Heart left ventricle (tissue), 16 donors: ENCODE measurements at regions not wholly inside any gene's neighbourhood (a gene's known extent, or its start where the extent isn't known, plus 50 kb on each side); places are given as distances from the start of the nearest gene placed in this dataset.

ENCODE experiments used
- ATAC-seq, 4 donors: fragments of 200-7000 bp; cut with Tn5 transposase; one replicate each; pipeline ENCODE4 v1.9.1; 2020 to 2022; ENCODE audit warnings: moderate library complexity in 4 of 4, mild to moderate bottlenecking in 3 of 4, moderate number of reproducible peaks in 1 of 4
- DNase-seq, 5 donors: peaks; one replicate each; pipeline ENCODE4 v3.0.0-alpha.2; 2020
- H3K27ac ChIP-seq, 12 donors: fragments of 200-600 bp; sonication (generic) in 4 of 12; one replicate each; pipeline versions ENCODE4 v1.5.0 to v1.8.0; 2016 to 2022; ENCODE audit warnings: mild to moderate bottlenecking in 2 of 12
- H3K27me3 ChIP-seq, 9 donors: fragments of 200-600 bp; sonication (generic) in 2 of 9; one replicate each; pipeline versions ENCODE4 v1.5.1 to v1.8.0; 2016 to 2022; ENCODE audit warnings: mild to moderate bottlenecking in 3 of 9
- H3K36me3 ChIP-seq, 9 donors: fragments of 200-600 bp; sonication (generic) in 2 of 9; one replicate each; pipeline versions ENCODE4 v1.5.0 to v1.8.0; 2018 to 2022; ENCODE audit warnings: mild to moderate bottlenecking in 2 of 9
- H3K4me1 ChIP-seq, 12 donors: fragments of 200-600 bp; sonication (generic) in 4 of 12; one replicate each; pipeline versions ENCODE4 v1.5.0 to v1.8.0; 2016 to 2022; ENCODE audit warnings: mild to moderate bottlenecking in 3 of 12
- H3K4me3 ChIP-seq, 12 donors: fragments of 200-600 bp; sonication (generic) in 4 of 12; one replicate each; pipeline versions ENCODE4 v1.5.0 to v1.8.0; 2017 to 2022; ENCODE audit warnings: mild to moderate bottlenecking in 9 of 12, moderate library complexity in 4 of 12
- H3K9me3 ChIP-seq, 12 donors: fragments of 200-600 bp; sonication (generic) in 4 of 12; one replicate each; pipeline versions ENCODE4 v1.5.0 to v1.8.0; 2016 to 2022; ENCODE audit warnings: mild to moderate bottlenecking in 1 of 12
- CTCF ChIP-seq, 12 donors: fragments of 200-600 bp; sonication (generic) in 4 of 12; IDR thresholded peaks; one replicate each; pipeline versions ENCODE4 v1.5.0 to v1.8.0; 2018 to 2022; ENCODE audit warnings: antibody characterized with exemption in 12 of 12, mild to moderate bottlenecking in 5 of 12
- POLR2A ChIP-seq, 2 donors: fragments of 450-650 bp; IDR thresholded peaks; one replicate each; pipeline ENCODE4 v1.6.1; 2017; ENCODE audit warnings: antibody characterized with exemption in 2 of 2, mild to moderate bottlenecking in 2 of 2, moderate library complexity in 2 of 2
- WGBS, 4 donors: extraction: QIAGEN DNeasy Blood & Tissue Kit in 2 of 4; methylation state at CpG; one replicate each; pipeline versions ENCODE4 v1.1.5 to v1.1.7; 2013 to 2018; 5-methylcytosine and 5-hydroxymethylcytosine counted together
- intact Hi-C, 10 donors: fragments of 100-400 bp; cut with DNase I; formaldehyde crosslinking; loops; one replicate each; pipeline versions ENCODE4 v1.11.1 to v1.14.2; 2022
- donor health status: ischemic (EF 13 %, LVEDD 7.1; RV severe dilation, severe dysfunction).
- donor health status: healthy with polysubstance abuse.
- donor health status: DM: no; HTN: yes; CAD: no.
- donor health status: DM: no; HTN: no; CAD: no.
- donor health status: ischemic (EF 25% LVEDD 6.9; RV normal size, moderate dysfunction).
- donor health status: ischemic (EF 25% LVEDD 5.7; RV mildly dilated, moderate dysfunction).
- donor health status: healthy.
- donor health status: DM: yes; HTN: yes; CAD: no.
- donor health status: ischemic (EF 35%, LVEDD 5.7; RV mildly dilated, moderate dysfunction).
- donor health status: nonischemic (EF 11% LVEDD 7.7; RV severe dilation, severe dysfunction).
- donor health status: DM: yes; HTN: yes; CAD: no.
- donor health status: PGD.
- donor health status: ischemic (EF 29% LVEDD 5.4; RV normal size, mild dysfunction).
- donor health status: nonischemic (EF 23%, LVEDD 6.1; RV moderate dilation, normal function).

GRCh38 chr4:66439508-66439907 lies 769.2 kb upstream of the EPHA5 start:
- no peak for ATAC-seq
- no peaks in the 10 kb centered on the region for H3K9me3 ChIP-seq
- H3K27ac ChIP-seq, result no peak overlapping the region
- DNase-seq, result no peak
- no peaks in the 10 kb centered on the region for H3K36me3 ChIP-seq
- no peaks in the 10 kb centered on the region for H3K27me3 ChIP-seq
- intact Hi-C loops, result no loop called here
- H3K4me3 ChIP-seq, result no peak overlapping the region
- H3K4me1 ChIP-seq, result no peaks in the 10 kb centered on the region
- TF ChIP-seq POLR2A (IDR thresholded peaks at IDR 0.05), result no peak
- TF ChIP-seq CTCF (IDR thresholded peaks at IDR 0.05), result peak in 1 of 12 donors; percentile 15

DNA sequence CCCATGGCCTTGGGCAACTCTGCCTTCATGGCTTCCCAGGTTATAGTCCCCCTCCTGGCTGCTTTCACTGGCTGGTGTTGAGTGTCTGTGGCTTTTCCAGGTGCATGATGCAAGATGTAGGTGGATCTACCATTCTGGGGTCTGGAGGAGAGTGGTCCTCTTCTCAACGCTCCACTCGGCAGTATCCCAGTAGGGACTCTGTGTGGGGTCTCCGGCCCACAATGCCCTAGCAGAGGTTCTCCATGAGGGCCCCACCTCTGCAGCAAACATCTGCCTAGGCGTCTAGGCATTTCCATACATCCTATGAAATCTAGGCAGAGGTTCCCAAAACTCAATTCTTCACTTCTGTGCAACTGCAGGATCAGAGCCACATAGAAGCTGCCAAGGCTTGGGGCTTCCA lies 763.4 kb upstream of the EPHA5 start:
- TF ChIP-seq POLR2A (IDR thresholded peaks at IDR 0.05) (no peak), CTCF (IDR thresholded peaks at IDR 0.05) (no peak)
- WGBS, 4 donors, result 74 to 92% (median 79%) methylated on average over 3 to 4 of the region's 4 CpGs
- peaks cover 0 to 4% (median 0%) of the 10 kb centered on the region in 12 donors for H3K9me3 ChIP-seq
- no peak overlapping the region for H3K27ac ChIP-seq
- no peaks in the 10 kb centered on the region for H3K27me3 ChIP-seq
- H3K36me3 ChIP-seq, result no peaks in the 10 kb centered on the region
- H3K4me1 ChIP-seq, result no peaks in the 10 kb centered on the region
- no peak for ATAC-seq
- DNase-seq, result peak in 1 of 5 donors; percentile 4
- intact Hi-C loops, result no loop called here
- H3K4me3 ChIP-seq, result no peak overlapping the region

GRCh38 chr4:66430856-66431255 lies 760.6 kb upstream of the EPHA5 start:
- WGBS, 4 donors, result 0 to 8% (median 1%) methylated on average over 1 of the region's 1 CpG
- Histone ChIP-seq H3K9me3 (peaks cover 0 to 21% (median 2%) of the 10 kb centered on the region in 12 donors), H3K27ac (no peak overlapping the region), H3K27me3 (no peaks in the 10 kb centered on the region), H3K36me3 (no peaks in the 10 kb centered on the region), H3K4me1 (no peaks in the 10 kb centered on the region), H3K4me3 (no peak overlapping the region)
- intact Hi-C loops, result no loop called here
- no peak for ATAC-seq
- DNase-seq, result no peak
- TF ChIP-seq CTCF (IDR thresholded peaks at IDR 0.05) (no peak), POLR2A (IDR thresholded peaks at IDR 0.05) (no peak)

- no peak overlapping the region for H3K27ac ChIP-seq
- H3K4me3 ChIP-seq, result no peak overlapping the region
- no peaks in the 10 kb centered on the region for H3K4me1 ChIP-seq
- H3K27me3 ChIP-seq, result no peaks in the 10 kb centered on the region
- DNase-seq (no peak), ATAC-seq (no peak)
- intact Hi-C loops, result no loop called here
- no peak for TF ChIP-seq CTCF (IDR thresholded peaks at IDR 0.05)
- TF ChIP-seq POLR2A (IDR thresholded peaks at IDR 0.05), result no peak
- peaks cover 0 to 24% (median 2%) of the 10 kb centered on the region in 12 donors for H3K9me3 ChIP-seq
- 57 to 69% (median 65%) methylated on average over 1 of the region's 1 CpG for WGBS, 4 donors
- no peaks in the 10 kb centered on the region for H3K36me3 ChIP-seq
Observed at GRCh38 chr4:66429276-66429675, 759.0 kb upstream of the EPHA5 start.
